HepG2 (cell line): ENCODE measurements at regions not wholly inside any gene's neighbourhood (a gene's known extent, or its start where the extent isn't known, plus 50 kb on each side); places are given as distances from the start of the nearest gene placed in this dataset.
A peak's percentile ranks its signal among the peaks of the same experiment; 100 is the strongest.

Source experiments
- ATAC-seq: fragments of 200-7000 bp; cut with Tn5 transposase; 3 replicates; pipeline ENCODE4 v1.9.1; 2020; ENCODE audit warnings: mild to moderate bottlenecking, moderate library complexity
- BruUV-seq: library from RNA; stranded (reverse); fragments of 400-500 nt; replicated peaks from 2 replicates; lab custom pipeline; 2021; lab: Mats Ljungman, UMichigan
- CTCF ChIA-PET: fragments of 300-600 bp; formaldehyde crosslinking; extraction: SDS; loops from one replicate; lab custom pipeline; 2021; ENCODE audit warnings: low total read pairs, inconsistent platforms, low intra/inter-chr PET ratio; lab: Yijun Ruan, JAX
- POLR2A ChIA-PET: fragments of 350-600 bp; sonication (Branson Sonifier 250); formaldehyde crosslinking; loops from one replicate; lab custom pipeline; 2020; ENCODE audit warnings: antibody characterized with exemption, inconsistent platforms; lab: Yijun Ruan, JAX
- DNase-seq: peaks from one replicate; pipeline ENCODE4 v3.0.0-alpha.2; 2015; ENCODE audit warnings: low spot score
- FAIRE-seq: peaks from 3 replicates; lab custom pipeline; 2011; peaks lifted over from hg19 to GRCh38; lab: Jason Lieb, UNC
- H2AFZ ChIP-seq: one replicate; pipeline ENCODE4 v1.6.1; 2011; ENCODE audit warnings: low read length, inconsistent platforms
- H3K27ac ChIP-seq: fragments of 300-600 bp; 3 replicates; pipeline ENCODE4 v1.8.0; 2011; ENCODE audit warnings: mixed run types, mild to moderate bottlenecking, mixed read lengths, low read length, inconsistent platforms; ENCODE audit not compliant: insufficient read depth; ENCODE audit errors: extremely low read length
- H3K27me3 ChIP-seq, 2 experiments: fragments of 200-600 bp in 1 of 2; 2 replicates in 1 of 2; 3 replicates in 1 of 2; pipeline versions ENCODE4 v1.6.0 to v1.8.0; 2011; ENCODE audit warnings: low read length in 2 of 2, mild to moderate bottlenecking in 2 of 2, moderate library complexity in 2 of 2, inconsistent platforms in 1 of 2; ENCODE audit not compliant: insufficient read depth in 2 of 2, control insufficient read depth in 1 of 2
- H3K36me3 ChIP-seq, 2 experiments: fragments of 200-600 bp in 1 of 2; replicated peaks in 1 of 2; 2 replicates in 1 of 2; 3 replicates in 1 of 2; pipeline versions ENCODE4 v1.5.1 to v1.8.0; 2011; ENCODE audit warnings: low read length in 2 of 2, inconsistent platforms in 1 of 2; ENCODE audit not compliant: insufficient read depth in 2 of 2, control insufficient read depth in 1 of 2
- H3K4me1 ChIP-seq: 2 replicates; pipeline ENCODE4 v1.5.1; 2012; ENCODE audit warnings: low read length, inconsistent platforms; ENCODE audit not compliant: insufficient read depth
- H3K4me2 ChIP-seq: 2 replicates; pipeline ENCODE4 v1.6.0; 2011; ENCODE audit warnings: low read depth, low read length, inconsistent platforms
- H3K4me3 ChIP-seq, 3 experiments: fragments of 200-600 bp in 1 of 3; sonication (generic), shearing (Covaris generic) in 1 of 3; replicated peaks in 1 of 3; 2 replicates each; pipeline ENCODE4 v1.5.1; 2011 to 2016; ENCODE audit warnings: low read length in 3 of 3, inconsistent platforms in 2 of 3, low read depth in 2 of 3, mild to moderate bottlenecking in 2 of 3, control low read depth in 1 of 3, mixed read lengths in 1 of 3; ENCODE audit not compliant: insufficient read depth in 1 of 3
- H3K79me2 ChIP-seq: one replicate; pipeline ENCODE4 v1.6.1; 2011; ENCODE audit warnings: low read length, inconsistent platforms; ENCODE audit not compliant: insufficient read depth
- H3K9ac ChIP-seq: 2 replicates; pipeline ENCODE4 v1.6.0; 2011; ENCODE audit warnings: mild to moderate bottlenecking, low read depth, low read length, inconsistent platforms; ENCODE audit not compliant: insufficient read depth
- H3K9me3 ChIP-seq: 2 replicates; pipeline ENCODE4 v1.5.1; 2012; ENCODE audit warnings: mild to moderate bottlenecking, low read length
- H4K20me1 ChIP-seq: 2 replicates; pipeline ENCODE4 v1.6.0; 2011; ENCODE audit warnings: inconsistent platforms, mild to moderate bottlenecking, low read length, moderate library complexity; ENCODE audit not compliant: insufficient read depth
- AGO2 ChIP-seq: fragments of 200-400 bp; formaldehyde crosslinking; optimal IDR thresholded peaks from 2 replicates; pipeline ENCODE3; 2017; ENCODE audit warnings: mild to moderate bottlenecking, low read depth, low read length, moderate library complexity
- ELK4 ChIP-seq: sonication (generic); formaldehyde crosslinking; IDR thresholded peaks from 2 replicates; pipeline ENCODE4 v1.9.0; 2021; ENCODE audit warnings: missing genetic modification reagents, borderline replicate concordance
- MAFF ChIP-seq: IDR thresholded peaks from 2 replicates; pipeline ENCODE4 v1.6.1; 2011; ENCODE audit warnings: low read depth, low read length, improper control_type of control experiment
- MAFK ChIP-seq, 2 experiments: IDR thresholded peaks in 1 of 2; conservative IDR thresholded peaks in 1 of 2; 2 replicates each; pipeline ENCODE4 v1.6.1; 2011; ENCODE audit warnings: improper control_type of control experiment in 2 of 2, low read length in 2 of 2
- PPARG ChIP-seq: conservative IDR thresholded peaks from 2 replicates; pipeline ENCODE4 v1.6.1; 2016; ENCODE audit warnings: missing biosample characterization, missing genetic modification reagents
- SOX6 ChIP-seq, 2 experiments: fragments of 450-650 bp in 1 of 2; sonication (generic) in 1 of 2; formaldehyde crosslinking in 1 of 2; IDR thresholded peaks; 2 replicates each; pipeline versions ENCODE4 v1.4.0 to v1.6.1; 2017 to 2020; ENCODE audit warnings: antibody characterized with exemption in 1 of 2, mild to moderate bottlenecking in 1 of 2, missing genetic modification reagents in 1 of 2
- TMF1 ChIP-seq: sonication (generic); formaldehyde crosslinking; IDR thresholded peaks from 2 replicates; pipeline ENCODE4 v1.8.1; 2022; ENCODE audit warnings: low read depth, missing genetic modification reagents
- ZBTB38 ChIP-seq: sonication (generic); formaldehyde crosslinking; IDR thresholded peaks from 2 replicates; pipeline ENCODE4 v1.5.1; 2020; ENCODE audit warnings: mild to moderate bottlenecking, missing genetic modification reagents
- ZNF549 ChIP-seq: sonication (generic); formaldehyde crosslinking; IDR thresholded peaks from 2 replicates; pipeline ENCODE4 v1.5.0; 2020; ENCODE audit warnings: missing genetic modification reagents
- ZNF652 ChIP-seq: IDR thresholded peaks from 2 replicates; pipeline ENCODE4 v1.6.1; 2016; ENCODE audit warnings: low read depth, borderline replicate concordance
- WGBS: methylation state at CpG from one replicate; pipeline ENCODE4 v1.1.6; 2017; ENCODE audit warnings: low lambda C conversion rate; 5-methylcytosine and 5-hydroxymethylcytosine counted together
- in situ Hi-C: cut with HindIII; loops from 2 replicates; pipeline ENCODE4 v1.10.0; 2017; ENCODE audit warnings: low pct_unique_long_range_greater_than_20kb; ENCODE audit not compliant: extremely low pct_ligation_motif_present
- intact Hi-C: fragments of 100-400 bp; cut with micrococcal nuclease; formaldehyde crosslinking; loops from one replicate; pipeline ENCODE4 v1.10.0; 2022; ENCODE audit not compliant: unreplicated experiment
- TF ChIP-seq, protein P1 (sequence below): sonication (generic); formaldehyde crosslinking; IDR thresholded peaks from 2 replicates; pipeline ENCODE4 v1.9.0; 2021; ENCODE audit warnings: missing genetic modification reagents, mild to moderate bottlenecking, borderline replicate concordance
- TF ChIP-seq, protein P2 (sequence below): sonication (generic); formaldehyde crosslinking; IDR thresholded peaks from 2 replicates; pipeline ENCODE4 v1.4.0; 2020; ENCODE audit warnings: missing genetic modification reagents, mild to moderate bottlenecking, borderline replicate concordance

- TF ChIP-seq, protein P1, sequence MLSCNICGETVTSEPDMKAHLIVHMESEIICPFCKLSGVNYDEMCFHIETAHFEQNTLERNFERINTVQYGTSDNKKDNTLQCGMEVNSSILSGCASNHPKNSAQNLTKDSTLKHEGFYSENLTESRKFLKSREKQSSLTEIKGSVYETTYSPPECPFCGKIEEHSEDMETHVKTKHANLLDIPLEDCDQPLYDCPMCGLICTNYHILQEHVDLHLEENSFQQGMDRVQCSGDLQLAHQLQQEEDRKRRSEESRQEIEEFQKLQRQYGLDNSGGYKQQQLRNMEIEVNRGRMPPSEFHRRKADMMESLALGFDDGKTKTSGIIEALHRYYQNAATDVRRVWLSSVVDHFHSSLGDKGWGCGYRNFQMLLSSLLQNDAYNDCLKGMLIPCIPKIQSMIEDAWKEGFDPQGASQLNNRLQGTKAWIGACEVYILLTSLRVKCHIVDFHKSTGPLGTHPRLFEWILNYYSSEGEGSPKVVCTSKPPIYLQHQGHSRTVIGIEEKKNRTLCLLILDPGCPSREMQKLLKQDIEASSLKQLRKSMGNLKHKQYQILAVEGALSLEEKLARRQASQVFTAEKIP (CRISPR knock-in tag): no peak
- no peak for TF ChIP-seq ZNF549 (CRISPR knock-in tag)
- no peak for TF ChIP-seq ZBTB38 (CRISPR knock-in tag)
- no peak for TF ChIP-seq PPARG (CRISPR knock-in tag)
- no peak for TF ChIP-seq TMF1 (CRISPR knock-in tag)
- TF ChIP-seq ZNF652 (CRISPR knock-in tag): no peak
Observed at GRCh38 chr5:39598661-39599248, 174.0 kb upstream of the DAB2 start (continued).

DNA sequence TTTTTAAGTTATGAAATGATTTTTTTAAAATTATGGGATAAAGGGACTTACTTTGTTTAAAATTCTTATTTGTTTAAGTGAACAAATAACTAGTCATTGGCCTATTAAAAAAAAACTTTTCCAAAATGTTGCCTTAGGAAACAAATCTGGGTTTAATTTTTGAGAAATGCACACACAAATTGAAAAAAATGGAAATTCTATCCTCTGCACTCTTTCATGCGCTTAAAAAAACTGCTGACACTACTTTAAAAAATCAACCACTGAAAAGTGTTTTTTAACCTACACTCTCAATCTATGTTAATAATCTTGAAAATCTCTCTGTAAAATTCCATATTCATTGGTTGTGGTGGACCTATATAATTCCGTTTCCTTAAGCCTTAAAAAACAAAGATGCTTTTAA, 163.4 kb upstream of the DAB2 start:
- H3K4me1 ChIP-seq: no peaks in the 10 kb centered on the region
- H3K27ac ChIP-seq: no peak overlapping the region
- POLR2A ChIA-PET: no interaction called here
- H3K79me2 ChIP-seq: no peaks in the 10 kb centered on the region
- CTCF ChIA-PET: no interaction called here
- H2AFZ ChIP-seq: no peak overlapping the region
- DNase-seq (no peak), ATAC-seq (no peak), FAIRE-seq (no peak)
- intact Hi-C loops (no loop called here), in situ Hi-C loops (loop anchor here (25.0 kb wide), 1 partner anchor 1099 kb away; the partner anchor contains the start of gene PTGER4)
- H3K4me3 ChIP-seq: no peak overlapping the region
- 49% methylated on average over 2 of the region's 2 CpGs for WGBS
- no peaks in the 10 kb centered on the region for H3K9me3 ChIP-seq
- H4K20me1 ChIP-seq: no peaks in the 10 kb centered on the region
- H3K27me3 ChIP-seq: peaks cover 0 to 1% of the 10 kb centered on the region in 2 experiments; a peak in 1 of 5 replicates
- no TSS peak for BruUV-seq
- no peak overlapping the region for H3K9ac ChIP-seq
- no peaks in the 10 kb centered on the region for H3K36me3 ChIP-seq
- H3K4me2 ChIP-seq: no peak overlapping the region
- TF ChIP-seq MAFF (peak; percentile 57; the same call in 1 of the 2 replicates), ELK4 (CRISPR knock-in tag) (no peak), SOX6 (IDR thresholded peaks at IDR 0.05) (no peak), SOX6 (CRISPR knock-in tag; IDR thresholded peaks at IDR 0.05) (no peak), MAFK (conservative IDR thresholded peaks at IDR 0.05 in 1 of 2, IDR thresholded peaks at IDR 0.05 in 1 of 2; ENCODE audit: low read length in 2 of 2) (peak; percentile 56 to 76; a peak in 3 of 4 replicates), AGO2 (no peak)
- TF ChIP-seq, protein P2, sequence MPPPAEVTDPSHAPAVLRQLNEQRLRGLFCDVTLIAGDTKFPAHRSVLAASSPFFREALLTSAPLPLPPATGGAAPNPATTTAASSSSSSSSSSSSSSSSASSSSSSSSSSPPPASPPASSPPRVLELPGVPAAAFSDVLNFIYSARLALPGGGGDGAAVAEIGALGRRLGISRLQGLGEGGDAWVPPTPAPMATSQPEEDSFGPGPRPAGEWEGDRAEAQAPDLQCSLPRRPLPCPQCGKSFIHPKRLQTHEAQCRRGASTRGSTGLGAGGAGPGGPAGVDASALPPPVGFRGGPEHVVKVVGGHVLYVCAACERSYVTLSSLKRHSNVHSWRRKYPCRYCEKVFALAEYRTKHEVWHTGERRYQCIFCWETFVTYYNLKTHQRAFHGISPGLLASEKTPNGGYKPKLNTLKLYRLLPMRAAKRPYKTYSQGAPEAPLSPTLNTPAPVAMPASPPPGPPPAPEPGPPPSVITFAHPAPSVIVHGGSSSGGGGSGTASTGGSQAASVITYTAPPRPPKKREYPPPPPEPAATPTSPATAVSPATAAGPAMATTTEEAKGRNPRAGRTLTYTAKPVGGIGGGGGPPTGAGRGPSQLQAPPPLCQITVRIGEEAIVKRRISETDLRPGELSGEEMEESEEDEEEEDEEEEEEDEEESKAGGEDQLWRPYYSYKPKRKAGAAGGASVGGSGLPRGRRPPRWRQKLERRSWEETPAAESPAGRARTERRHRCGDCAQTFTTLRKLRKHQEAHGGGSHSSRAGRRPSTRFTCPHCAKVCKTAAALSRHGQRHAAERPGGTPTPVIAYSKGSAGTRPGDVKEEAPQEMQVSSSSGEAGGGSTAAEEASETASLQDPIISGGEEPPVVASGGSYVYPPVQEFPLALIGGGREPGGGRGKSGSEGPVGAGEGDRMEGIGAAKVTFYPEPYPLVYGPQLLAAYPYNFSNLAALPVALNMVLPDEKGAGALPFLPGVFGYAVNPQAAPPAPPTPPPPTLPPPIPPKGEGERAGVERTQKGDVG: no peak
